AG09309 (cell line): ENCODE measurements at regions not wholly inside any gene's neighbourhood (a gene's known extent, or its start where the extent isn't known, plus 50 kb on each side); places are given as distances from the start of the nearest gene placed in this dataset.

Experiments
- DNase-seq: peaks from one replicate; pipeline ENCODE4 v3.0.0-alpha.2; 2010; ENCODE audit warnings: low read depth
- H3K4me3 ChIP-seq: 2 replicates; pipeline ENCODE4 v1.5.1; 2011; ENCODE audit warnings: mild to moderate bottlenecking, low read depth, low read length, moderate library complexity; ENCODE audit not compliant: control insufficient read depth
- TF ChIP-seq, protein P1 (sequence below): IDR thresholded peaks from 2 replicates; pipeline ENCODE4 v1.5.1; 2011; ENCODE audit warnings: mild to moderate bottlenecking, low read depth, low read length, inconsistent platforms; ENCODE audit not compliant: insufficient read depth, control insufficient read depth; ENCODE audit errors: missing control alignments

DNA sequence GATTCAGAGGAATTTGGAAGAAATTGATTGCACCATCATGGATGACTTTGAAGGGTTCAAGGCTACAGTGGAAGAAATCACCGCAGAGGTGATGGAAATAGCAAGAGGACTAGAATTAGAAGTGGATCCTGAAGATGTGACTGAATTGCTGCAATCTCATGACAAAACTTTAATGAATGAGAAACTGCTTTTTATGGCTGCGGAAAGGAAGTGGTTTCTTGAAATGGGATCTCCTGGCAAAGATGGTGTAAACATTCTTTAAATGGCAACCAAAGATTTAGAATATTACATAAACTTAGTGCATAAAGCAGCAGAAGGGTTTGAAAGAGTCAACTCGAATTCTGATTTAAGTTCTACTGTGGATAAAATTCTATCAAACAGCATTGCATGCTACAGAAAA lies 698.6 kb downstream of the PLA2G4A start:
- no peak for DNase-seq
- H3K4me3 ChIP-seq: no peak overlapping the region
- TF ChIP-seq, protein P1, sequence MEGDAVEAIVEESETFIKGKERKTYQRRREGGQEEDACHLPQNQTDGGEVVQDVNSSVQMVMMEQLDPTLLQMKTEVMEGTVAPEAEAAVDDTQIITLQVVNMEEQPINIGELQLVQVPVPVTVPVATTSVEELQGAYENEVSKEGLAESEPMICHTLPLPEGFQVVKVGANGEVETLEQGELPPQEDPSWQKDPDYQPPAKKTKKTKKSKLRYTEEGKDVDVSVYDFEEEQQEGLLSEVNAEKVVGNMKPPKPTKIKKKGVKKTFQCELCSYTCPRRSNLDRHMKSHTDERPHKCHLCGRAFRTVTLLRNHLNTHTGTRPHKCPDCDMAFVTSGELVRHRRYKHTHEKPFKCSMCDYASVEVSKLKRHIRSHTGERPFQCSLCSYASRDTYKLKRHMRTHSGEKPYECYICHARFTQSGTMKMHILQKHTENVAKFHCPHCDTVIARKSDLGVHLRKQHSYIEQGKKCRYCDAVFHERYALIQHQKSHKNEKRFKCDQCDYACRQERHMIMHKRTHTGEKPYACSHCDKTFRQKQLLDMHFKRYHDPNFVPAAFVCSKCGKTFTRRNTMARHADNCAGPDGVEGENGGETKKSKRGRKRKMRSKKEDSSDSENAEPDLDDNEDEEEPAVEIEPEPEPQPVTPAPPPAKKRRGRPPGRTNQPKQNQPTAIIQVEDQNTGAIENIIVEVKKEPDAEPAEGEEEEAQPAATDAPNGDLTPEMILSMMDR: no peak

DNA sequence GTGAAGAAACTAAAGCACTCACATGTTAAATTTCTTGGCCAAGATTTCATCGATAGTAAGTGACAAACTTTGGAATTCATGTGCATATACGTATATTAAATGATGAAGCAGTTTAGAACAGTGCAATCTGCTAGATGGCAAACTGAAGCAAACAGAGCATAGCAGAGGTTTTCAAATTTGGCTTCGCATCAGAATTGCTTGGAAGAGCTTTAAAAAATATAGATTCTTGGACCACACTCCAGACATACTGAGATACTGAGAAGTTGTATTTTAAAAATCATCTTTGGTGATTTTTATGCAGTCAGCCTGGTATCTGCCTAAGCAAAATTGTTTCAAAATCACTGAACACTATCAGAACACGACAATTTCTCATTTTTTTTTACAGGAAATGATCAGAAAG lies 709.2 kb downstream of the PLA2G4A start:
- H3K4me3 ChIP-seq: no peak overlapping the region
- no peak for DNase-seq
- TF ChIP-seq, protein P1: no peak

DNA sequence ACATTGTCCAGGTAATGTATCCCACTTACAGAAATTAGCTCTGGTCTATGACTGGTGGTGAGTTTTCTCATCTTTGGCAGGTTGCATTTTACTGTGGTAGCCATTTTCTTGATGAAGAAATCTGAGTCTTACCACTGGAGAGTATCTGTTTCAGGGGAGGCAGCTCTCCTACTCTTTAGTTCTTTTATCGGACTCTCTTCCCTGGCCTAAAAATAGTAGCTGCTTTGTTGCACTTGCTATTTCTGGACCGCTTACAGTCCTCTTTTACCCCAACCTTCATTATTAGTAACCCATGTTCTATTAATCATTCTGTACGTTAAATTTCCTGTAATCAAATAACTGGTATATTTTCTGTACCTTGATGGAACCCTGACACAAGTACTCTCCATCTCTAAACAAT lies 720.8 kb downstream of the PLA2G4A start:
- no peak for DNase-seq
- H3K4me3 ChIP-seq: no peak overlapping the region
- TF ChIP-seq, protein P1: no peak

DNA sequence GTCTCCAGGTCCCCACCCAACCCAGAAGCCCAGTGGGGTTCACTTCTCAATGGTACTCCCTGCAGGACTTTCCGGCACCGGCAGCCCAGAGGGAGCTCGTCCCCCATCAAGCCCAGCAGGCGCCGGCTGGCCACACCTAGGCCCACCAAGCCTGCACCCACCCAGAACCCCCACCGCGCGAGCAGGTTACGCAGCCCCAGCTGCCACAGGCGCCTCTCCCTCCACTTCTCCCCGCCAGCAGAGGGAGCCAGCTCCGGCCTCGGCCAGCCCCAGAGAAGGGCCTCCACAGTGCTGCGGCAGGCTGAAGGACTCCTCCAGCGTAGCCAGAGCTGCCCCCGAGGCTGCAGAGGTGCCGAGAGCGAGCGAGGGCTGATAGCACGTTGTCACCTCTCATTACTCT lies 722.3 kb downstream of the PLA2G4A start:
- TF ChIP-seq, protein P1: no peak
- no peak for DNase-seq
- H3K4me3 ChIP-seq: no peak overlapping the region

DNA sequence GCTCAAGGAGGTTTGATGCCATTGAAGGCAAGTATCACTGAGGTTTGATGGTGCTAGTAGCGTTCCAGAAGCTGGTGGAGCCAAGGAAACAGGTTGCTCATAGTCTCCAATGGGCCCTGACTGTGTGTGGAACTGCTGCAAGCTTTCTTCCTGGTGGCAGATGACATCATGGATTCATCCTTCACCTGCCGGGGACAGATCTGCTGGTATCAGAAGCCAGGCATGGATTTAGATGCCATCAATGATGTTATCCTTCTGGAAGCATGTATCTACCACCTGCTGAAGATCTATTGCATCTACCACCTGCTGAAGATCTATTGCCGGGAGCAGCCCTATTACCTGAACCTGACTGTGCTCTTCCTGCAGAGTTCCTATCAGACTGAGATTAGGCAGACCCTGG lies 734.4 kb downstream of the PLA2G4A start:
- no peak overlapping the region for H3K4me3 ChIP-seq
- TF ChIP-seq, protein P1: no peak
- no peak for DNase-seq

DNA sequence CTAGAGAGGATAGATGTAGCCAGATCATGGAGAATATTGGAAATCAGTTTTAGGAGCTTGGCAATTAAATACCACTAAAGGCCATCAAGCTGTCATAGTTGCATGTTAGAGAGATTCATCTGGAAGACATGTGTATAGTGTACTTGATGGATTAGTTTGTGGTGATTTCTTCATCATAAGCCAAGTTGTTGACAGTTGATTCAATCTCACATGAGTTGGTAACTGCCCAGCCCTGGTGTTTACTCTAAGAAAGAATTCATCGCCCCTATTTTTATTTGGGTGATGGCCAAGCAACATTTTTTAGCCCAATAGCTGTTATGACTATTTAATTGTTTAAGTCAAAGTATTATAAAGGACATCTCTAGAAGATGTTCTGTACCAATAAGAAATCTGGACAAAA lies 737.6 kb downstream of the PLA2G4A start:
- no peak for DNase-seq
- H3K4me3 ChIP-seq: no peak overlapping the region
- TF ChIP-seq, protein P1: no peak

DNA sequence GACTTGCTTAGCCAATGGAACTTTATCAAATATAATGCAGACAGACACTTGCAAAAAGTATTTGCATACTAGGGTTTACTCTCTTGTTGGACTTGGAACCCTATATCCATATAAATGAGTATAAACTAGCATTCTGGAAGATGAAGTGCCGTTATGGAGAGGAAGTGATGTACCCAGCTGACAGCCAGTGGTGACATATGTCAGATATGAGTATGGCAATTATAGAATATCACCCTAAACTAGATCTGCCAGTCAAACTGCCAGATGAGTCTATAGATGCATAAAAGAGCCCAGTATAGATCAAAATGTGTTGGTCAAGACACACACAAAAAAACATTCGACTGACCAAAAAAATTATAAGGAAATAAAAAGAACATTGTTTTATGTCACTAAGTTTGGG lies 739.3 kb downstream of the PLA2G4A start:
- TF ChIP-seq, protein P1: no peak
- DNase-seq: no peak
- no peak overlapping the region for H3K4me3 ChIP-seq
